ENCODE measurements at regions not wholly inside any gene's neighbourhood (a gene's known extent, or its start where the extent isn't known, plus 50 kb on each side); places are given as distances from the start of the nearest gene placed in this dataset.
"Not testable (repeated sequence)": the region's sequence is repeated elsewhere in the genome, so short reads cannot be mapped to it uniquely, and the experiment has no call there.

DNA sequence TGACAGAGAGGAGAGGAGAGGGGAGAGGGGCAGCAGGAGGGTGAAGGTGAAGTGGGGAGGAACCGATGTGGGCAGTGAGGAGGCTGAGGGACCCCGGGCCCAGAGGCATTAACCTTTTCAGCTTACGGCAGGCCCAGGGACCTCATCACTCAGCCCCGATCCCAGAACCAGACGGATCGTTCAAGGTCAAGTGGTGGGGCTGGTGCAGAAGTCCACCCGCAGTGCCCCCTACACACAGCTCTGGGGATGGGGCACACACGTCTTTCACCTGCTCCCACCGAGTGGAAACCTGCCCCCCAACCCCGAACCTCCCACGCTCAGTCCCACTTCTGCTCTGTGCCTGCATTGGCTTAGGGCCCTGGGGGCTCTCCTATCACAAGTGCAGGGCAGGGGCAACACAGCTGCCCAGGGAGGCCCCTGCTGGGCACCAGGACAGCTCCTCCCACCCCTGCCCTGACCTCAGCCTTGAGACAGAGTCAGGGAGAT lies 81.9 kb upstream of the GOLGA6L4 start:
- not testable (repeated sequence) for DNase-seq

DNA sequence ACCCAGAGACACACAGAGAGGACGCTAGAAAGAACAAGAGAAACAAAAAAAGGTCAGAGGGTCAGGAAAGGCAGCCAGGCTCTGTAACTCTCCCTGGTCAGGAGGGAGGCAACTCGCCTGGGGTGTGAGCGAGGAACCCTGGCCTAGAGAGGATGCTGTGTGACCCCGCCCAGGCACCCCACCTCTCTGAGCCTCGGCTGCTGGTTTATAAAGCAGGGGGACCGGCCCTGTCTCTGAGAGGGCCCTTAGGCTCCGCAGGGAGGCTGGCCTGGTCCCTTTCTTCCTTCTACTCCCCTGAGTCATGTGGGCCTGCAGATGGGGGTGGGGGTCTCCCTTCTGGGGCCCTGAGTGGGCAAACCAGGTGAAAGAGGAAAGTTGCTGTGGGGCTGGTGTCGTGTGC lies 81.3 kb upstream of the GOLGA6L4 start:
- not testable (repeated sequence) for DNase-seq

DNA sequence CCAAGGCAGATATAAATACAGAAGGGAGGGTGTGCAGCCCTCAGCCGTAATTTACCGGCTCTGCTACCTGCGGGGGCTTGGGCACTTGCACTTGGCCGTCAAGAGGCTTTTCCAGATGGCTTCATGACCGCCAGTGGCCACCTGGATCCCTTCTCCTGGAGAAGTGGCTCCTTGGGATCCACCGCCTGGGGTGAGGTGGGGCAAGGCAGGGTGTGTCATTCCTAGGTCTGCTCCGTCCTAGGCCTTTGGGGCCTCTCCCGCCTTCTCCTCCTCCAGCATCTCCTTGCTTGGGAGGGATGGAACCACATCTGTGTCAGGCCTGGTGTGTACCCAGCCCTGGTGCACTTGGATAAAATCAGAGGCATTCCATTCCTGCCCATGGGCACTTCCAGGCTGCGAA lies 80.8 kb upstream of the GOLGA6L4 start:
- not testable (repeated sequence) for DNase-seq

DNA sequence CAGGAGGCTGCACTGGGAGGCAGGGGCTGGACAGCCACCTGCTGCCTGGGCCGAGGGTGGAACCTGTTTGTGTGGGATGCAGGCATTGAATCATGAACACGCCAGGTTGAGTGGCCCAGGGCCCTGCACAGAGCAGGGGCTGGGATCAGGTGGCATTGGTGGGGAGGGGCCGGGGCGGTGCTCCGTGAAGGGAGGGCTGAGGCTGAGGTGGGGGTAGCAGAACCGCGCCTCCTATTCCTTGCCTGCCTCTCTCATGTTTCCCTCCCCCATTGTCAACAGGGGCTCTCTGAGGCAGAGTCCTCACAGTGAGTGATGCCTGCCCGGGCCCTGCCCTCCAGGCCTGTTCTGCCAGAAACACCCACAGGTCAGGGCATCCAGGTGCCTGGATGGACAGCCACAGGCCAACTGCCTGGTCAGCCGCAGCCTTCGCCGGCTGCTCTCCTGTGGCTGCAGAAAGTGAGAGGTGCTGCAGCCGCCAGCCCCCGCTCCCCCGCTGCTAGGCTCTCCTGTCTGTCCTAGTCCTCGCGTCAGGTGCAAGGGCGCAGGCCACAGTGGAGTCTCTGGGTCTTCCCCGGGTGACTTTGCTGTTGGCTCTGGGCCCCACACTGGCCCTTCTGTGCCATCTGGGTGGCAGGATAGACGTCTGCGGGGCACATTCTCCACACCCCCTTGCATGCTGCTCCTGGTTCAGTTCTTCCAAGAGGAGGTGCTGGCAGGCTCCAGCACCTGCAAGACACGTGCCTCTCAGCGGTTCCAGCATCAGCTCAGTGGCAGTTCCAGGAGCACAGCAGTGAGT lies 79.6 kb upstream of the GOLGA6L4 start:
- not testable (repeated sequence) for DNase-seq

DNA sequence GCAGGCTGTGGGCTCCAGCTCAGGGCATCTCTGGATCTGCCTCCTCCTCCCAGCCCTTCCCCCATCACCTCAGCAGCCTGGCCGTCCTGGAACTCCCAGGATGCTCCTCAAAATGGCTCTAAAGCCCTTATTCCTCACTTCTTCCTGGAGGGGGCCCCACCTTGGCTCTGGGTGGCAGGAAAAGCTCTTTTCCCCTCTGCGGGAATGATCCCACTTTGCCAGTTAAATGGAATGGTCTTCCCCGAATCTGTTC lies 79.1 kb upstream of the GOLGA6L4 start:
- DNase-seq = not testable (repeated sequence)

DNA sequence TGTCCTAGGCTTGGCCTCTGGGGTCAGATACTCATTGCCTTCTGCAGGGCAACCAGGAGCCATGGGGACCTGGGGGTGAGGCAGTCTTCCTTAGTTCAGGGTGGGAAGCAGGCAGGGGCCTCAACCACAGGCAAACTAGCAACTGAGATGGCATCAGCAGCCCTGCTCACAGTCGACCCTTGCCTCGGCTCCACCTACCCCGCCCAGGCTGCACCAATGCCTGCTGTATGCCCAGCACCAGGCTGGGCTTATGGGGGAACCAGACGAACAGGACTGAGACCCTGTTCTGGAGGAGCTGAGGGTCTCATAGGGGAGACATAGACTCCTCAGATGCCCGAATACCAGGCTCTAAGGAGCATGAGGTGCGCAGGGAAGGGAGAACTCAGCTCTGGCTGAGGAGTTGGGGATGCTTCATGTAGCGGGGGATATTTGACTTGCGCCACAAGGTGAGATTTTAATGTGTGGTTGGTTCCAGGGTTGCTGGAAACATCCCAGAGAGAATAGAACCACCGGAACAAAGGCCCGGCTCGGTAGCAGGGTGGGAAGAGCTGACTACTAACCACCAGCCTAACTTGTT lies 78.4 kb upstream of the GOLGA6L4 start:
- not testable (repeated sequence) for DNase-seq

DNA sequence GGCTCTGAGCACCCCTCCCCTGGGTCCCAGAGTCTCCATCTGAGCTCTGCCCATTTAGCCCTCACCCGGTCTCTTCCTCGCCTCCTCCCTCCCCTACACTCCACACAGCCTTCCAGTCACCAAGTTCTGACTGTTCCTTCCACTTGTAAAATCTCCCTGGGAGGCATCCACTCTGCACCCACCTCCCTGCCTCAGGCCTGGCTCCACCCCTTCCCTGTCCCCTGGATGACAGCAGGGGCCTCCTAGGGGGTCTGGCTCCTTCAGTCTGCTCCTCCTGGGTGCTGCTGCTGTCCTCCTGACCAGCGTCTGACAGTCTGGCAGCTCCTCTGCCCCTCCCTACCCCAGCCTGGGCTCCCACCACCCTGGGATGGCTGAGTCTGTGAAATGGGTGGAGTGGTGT lies 77.7 kb upstream of the GOLGA6L4 start:
- not testable (repeated sequence) for DNase-seq

DNA sequence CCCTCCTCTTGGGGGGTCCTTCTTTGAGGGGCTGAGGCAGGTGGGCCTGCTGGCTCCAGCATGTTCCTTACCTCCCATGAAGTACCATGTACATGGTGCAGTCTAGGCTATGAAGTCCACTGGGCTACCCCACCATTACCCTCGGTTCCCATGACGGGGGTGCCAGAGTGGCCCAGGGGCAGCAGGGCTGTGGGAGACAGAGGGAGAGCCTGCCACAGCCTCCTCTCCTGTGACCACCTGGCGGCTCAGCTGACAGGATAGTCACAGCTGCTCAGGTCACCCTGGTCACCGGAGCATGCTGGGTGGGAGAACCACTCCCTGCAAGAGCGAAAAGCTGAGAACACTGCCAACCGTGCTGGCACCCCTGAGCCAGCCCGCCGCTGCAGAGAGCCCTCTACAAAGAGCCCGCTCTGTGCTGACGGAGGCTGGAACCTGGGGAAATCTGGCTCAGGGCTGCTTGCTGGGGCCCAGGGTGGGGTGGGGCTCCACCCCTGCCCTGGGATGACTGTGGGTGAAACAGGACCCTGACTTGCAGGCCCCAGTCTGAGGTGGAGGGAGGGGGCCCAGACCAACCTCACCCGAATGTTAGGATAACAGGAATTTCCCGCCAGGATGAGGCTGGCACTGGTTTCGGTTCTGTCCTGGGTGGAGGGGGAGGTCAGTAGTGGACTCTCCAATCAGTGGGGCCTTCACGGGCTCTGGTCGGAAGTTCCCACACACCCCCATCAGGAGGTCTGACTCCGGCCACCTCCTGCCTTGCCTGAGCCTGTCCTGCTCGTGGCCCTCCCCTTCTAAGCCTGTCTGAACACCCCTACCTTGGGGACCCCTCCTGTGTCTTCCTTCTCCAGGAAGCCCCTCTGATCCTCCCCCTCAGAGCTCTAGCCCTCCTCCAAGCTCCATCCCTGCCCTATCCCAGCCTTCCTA lies 76.0 kb upstream of the GOLGA6L4 start:
- DNase-seq = not testable (repeated sequence)

DNA sequence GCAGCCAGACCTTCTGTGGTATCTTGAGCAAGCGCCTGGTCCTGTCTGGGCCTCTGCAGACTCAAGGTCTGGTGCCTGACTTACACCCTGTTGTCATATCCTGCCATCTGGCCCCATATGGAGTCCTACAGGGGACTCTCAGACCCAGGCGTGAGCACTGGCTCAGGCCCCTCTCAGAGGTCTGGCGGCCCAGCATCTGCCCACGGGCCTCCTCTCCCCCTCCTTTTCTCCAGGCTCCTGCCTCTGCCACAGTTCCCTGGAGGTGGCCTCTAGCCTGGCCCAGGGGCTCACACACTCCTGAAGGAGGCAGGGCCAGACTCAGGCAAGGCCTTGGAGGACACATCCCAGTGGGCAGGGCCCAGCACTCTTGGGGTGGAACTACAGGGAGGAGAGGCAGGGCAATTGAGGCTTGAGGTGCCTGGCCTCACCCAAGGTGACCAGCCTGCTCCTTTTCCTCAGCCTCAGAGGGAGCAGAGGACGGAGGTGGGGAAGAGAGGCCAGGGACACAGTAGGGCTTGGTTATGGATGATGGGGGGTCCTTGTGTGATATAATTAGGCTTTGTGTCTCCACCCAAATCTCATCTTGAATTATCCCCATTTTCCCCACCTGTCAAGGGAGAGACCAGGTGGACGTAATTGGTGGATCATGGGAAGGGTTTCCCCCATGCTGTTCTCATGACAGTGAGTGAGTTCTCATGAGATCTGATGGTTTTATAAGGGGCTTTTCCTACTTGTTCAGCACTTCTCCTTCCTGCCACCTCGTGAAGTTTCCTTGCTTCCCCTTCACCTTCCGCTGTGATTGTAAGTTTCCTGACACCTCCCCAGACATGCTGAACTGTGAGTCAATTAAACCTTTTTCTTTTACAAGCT lies 70.9 kb upstream of the GOLGA6L4 start:
- peak; percentile 55 for DNase-seq

DNA sequence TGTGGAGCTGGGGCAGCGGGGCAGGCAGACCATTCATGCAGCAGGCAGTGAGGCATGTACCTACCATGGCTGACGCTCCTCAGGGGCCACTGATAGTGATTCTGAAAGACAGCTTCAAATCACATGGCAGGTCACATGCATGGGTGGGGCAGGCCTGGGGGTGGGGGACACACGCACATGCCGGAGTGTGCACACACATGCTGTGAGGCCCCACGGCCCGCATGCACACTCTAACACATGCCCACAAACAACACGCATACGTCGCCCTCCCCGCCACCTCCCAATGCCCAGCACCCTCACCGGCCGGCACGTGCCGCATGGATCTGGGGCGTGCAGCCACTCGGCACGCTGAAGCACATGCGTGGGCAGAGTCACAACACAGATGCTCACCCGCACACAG lies 65.5 kb upstream of the GOLGA6L4 start:
- DNase-seq = not testable (repeated sequence)

DNA sequence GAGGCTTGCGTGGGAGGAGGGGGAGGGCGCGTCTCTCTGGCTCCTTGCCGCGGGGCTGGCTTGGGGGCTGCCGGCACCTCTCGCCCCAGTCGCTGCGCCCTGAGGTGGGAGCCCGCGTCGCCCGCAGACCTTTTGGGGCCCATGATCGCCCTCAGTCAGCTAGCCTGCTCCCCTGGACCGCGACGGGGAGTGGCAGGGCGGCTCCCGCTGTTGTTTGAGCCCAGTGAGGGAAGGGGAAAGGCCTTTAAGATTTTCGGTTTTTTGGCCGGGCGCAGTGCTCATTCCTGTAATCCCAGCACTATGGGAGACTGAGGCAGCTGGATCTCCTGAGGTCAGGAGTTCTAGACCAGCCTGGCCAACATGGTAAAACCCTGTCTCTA lies 62.4 kb upstream of the GOLGA6L4 start:
- peak; percentile 62 for DNase-seq

All from activated CD8-positive, alpha-beta memory T cell treated with anti-CD3 and anti-CD28 coated beads for 24 hours (primary cell).